SU-DHL-6 (cell line): ENCODE measurements at regions not wholly inside any gene's neighbourhood (a gene's known extent, or its start where the extent isn't known, plus 50 kb on each side); places are given as distances from the start of the nearest gene placed in this dataset.

Experiments
- H2AFZ ChIP-seq: fragments of 200-600 bp; sonication (generic); 2 replicates; pipeline ENCODE4 v1.6.1; 2014; ENCODE audit warnings: low read depth, mild to moderate bottlenecking, moderate library complexity, mixed read lengths, antibody characterized with exemption, low read length; ENCODE audit not compliant: severe bottlenecking
- H3F3A ChIP-seq: fragments of 200-600 bp; shearing (Covaris generic); 2 replicates; pipeline ENCODE4 v1.6.0; 2016; ENCODE audit warnings: antibody characterized with exemption, mild to moderate bottlenecking; ENCODE audit not compliant: insufficient read depth
- H3K27ac ChIP-seq: fragments of 200-600 bp; sonication (generic); 2 replicates; pipeline ENCODE4 v1.5.1; 2016; ENCODE audit warnings: low read depth, mild to moderate bottlenecking, low read length, moderate library complexity, mixed read lengths
- H3K27me3 ChIP-seq: fragments of 200-600 bp; sonication (generic), shearing (Covaris generic); 2 replicates; pipeline ENCODE4 v1.6.0; 2014; ENCODE audit warnings: mild to moderate bottlenecking, low read length
- H3K36me3 ChIP-seq: fragments of 200-600 bp; sonication (generic); 2 replicates; pipeline ENCODE4 v1.6.1; 2014; ENCODE audit warnings: mild to moderate bottlenecking, low read length, mixed read lengths
- H3K4me2 ChIP-seq: fragments of 300-600, 200-600 bp; shearing (Covaris generic), sonication (generic); 2 replicates; pipeline ENCODE4 v1.6.0; 2014; ENCODE audit warnings: low read length, low read depth, mild to moderate bottlenecking; ENCODE audit not compliant: poor library complexity, severe bottlenecking
- H3K4me3 ChIP-seq: fragments of 200-600 bp; sonication (generic); 2 replicates; pipeline ENCODE4 v1.5.1; 2014; ENCODE audit warnings: antibody characterized with exemption, low read length, mild to moderate bottlenecking, mixed read lengths; ENCODE audit not compliant: insufficient read depth, poor library complexity, severe bottlenecking
- H3K79me2 ChIP-seq: fragments of 200-600 bp; sonication (generic); 2 replicates; pipeline ENCODE4 v1.6.1; 2014; ENCODE audit warnings: mild to moderate bottlenecking, low read length, moderate library complexity; ENCODE audit not compliant: insufficient read depth
- H3K9ac ChIP-seq: fragments of 200-600 bp; sonication (generic); 2 replicates; pipeline ENCODE4 v1.7.0; 2014; ENCODE audit warnings: mild to moderate bottlenecking, low read length
- H3K9me2 ChIP-seq: fragments of 200-600 bp; sonication (generic); replicated peaks from 2 replicates; pipeline ENCODE4 v1.6.1; 2014; ENCODE audit warnings: low read length; ENCODE audit not compliant: insufficient read depth
- H3K9me3 ChIP-seq: fragments of 200-600 bp; sonication (generic); 2 replicates; pipeline ENCODE4 v1.6.1; 2014; ENCODE audit warnings: low read length, mixed read lengths; ENCODE audit not compliant: insufficient read depth
- H4K20me1 ChIP-seq: fragments of 200-600 bp; sonication (generic); 2 replicates; pipeline ENCODE4 v1.6.1; 2014; ENCODE audit warnings: low read depth, mild to moderate bottlenecking, antibody characterized with exemption, low read length, moderate library complexity, mixed read lengths
- EZH2phosphoT487 ChIP-seq: fragments of 200-600 bp; sonication (generic), shearing (Covaris generic); conservative IDR thresholded peaks from 2 replicates; pipeline ENCODE4 v1.6.1; 2018; ENCODE audit warnings: mild to moderate bottlenecking, antibody characterized with exemption, low read length, moderate library complexity, mixed read lengths
- TF ChIP-seq, protein P1 (sequence below): fragments of 200-600 bp; sonication (generic); IDR thresholded peaks from one replicate; pipeline ENCODE4 v1.5.1; 2017; ENCODE audit warnings: antibody characterized with exemption, mild to moderate bottlenecking, low read length, moderate library complexity; ENCODE audit not compliant: insufficient read depth, poor library complexity, severe bottlenecking

DNA sequence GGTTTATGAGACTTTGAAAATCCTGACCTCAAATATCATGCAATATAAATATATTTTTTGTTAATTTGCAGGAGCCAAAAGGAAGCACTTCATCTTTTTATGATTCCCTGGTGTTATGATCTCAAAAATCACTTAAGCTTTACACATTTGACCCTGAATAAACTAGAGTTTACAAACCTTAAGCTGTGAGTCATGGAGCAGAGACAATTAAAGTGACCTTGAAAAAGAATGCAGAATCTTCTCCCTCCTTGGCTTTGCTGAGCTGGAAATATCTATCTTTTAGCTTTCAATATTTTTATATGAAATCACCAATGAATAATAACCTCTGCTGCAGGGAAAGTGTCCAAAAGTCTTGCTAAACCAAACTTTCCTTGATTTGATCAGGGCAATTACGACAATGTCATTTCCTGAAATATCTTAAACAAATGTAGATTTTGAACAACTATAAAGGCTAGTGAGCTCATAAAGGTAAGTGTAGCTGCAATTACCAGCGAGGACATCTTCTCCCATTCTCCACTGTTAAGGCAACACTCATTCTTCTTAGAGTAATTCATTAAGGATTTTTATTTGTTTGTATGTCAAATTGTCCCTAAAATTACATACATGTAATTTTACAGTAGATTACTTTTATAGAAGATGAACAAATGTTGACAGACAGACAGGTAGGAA is 747.0 kb upstream of the LUZP2 start:
- Histone ChIP-seq H3K9ac (no peak overlapping the region), H3K27ac (no peak overlapping the region), H3K36me3 (no peaks in the 10 kb centered on the region), H3K79me2 (no peaks in the 10 kb centered on the region), H3K4me3 (no peak overlapping the region), H3K27me3 (no peaks in the 10 kb centered on the region), H4K20me1 (no peaks in the 10 kb centered on the region), H3K9me3 (0 out of 2 replicates have a peak, but pooled peaks cover 3% of the 10 kb centered on the region), H3F3A (no peaks in the 10 kb centered on the region), H2AFZ (no peak overlapping the region), H3K9me2 (no peaks in the 10 kb centered on the region; the same call in 1 of the 2 replicates), H3K4me2 (no peak overlapping the region)
- TF ChIP-seq EZH2phosphoT487 = no peak
- TF ChIP-seq, protein P1, sequence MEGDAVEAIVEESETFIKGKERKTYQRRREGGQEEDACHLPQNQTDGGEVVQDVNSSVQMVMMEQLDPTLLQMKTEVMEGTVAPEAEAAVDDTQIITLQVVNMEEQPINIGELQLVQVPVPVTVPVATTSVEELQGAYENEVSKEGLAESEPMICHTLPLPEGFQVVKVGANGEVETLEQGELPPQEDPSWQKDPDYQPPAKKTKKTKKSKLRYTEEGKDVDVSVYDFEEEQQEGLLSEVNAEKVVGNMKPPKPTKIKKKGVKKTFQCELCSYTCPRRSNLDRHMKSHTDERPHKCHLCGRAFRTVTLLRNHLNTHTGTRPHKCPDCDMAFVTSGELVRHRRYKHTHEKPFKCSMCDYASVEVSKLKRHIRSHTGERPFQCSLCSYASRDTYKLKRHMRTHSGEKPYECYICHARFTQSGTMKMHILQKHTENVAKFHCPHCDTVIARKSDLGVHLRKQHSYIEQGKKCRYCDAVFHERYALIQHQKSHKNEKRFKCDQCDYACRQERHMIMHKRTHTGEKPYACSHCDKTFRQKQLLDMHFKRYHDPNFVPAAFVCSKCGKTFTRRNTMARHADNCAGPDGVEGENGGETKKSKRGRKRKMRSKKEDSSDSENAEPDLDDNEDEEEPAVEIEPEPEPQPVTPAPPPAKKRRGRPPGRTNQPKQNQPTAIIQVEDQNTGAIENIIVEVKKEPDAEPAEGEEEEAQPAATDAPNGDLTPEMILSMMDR = no peak

DNA sequence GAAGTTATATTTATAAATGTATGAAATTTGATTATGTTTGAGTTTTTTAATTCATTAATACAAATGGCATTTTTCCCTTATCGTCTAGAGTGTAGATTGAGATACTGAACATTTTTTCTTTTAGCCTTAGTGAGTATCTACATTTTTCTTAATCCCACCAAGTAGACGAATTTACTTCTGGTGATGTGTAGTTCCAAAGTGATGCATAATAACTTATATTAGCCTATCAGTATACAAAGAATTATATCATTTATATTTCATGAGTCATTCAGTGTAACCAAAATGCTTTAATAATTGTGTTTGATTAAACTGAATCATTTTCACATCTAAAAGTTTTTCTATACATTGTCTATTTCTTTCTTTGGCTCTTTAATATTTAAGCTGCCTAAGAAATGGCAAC is 745.6 kb upstream of the LUZP2 start:
- Histone ChIP-seq H3K4me2 (no peak overlapping the region), H3K79me2 (no peaks in the 10 kb centered on the region), H3K9me3 (no peaks in the 10 kb centered on the region), H3F3A (no peaks in the 10 kb centered on the region), H3K36me3 (no peaks in the 10 kb centered on the region), H3K9me2 (no peaks in the 10 kb centered on the region), H2AFZ (no peak overlapping the region), H3K27me3 (no peaks in the 10 kb centered on the region), H4K20me1 (no peaks in the 10 kb centered on the region), H3K4me3 (no peak overlapping the region), H3K9ac (no peak overlapping the region), H3K27ac (no peak overlapping the region)
- no peak for TF ChIP-seq EZH2phosphoT487
- TF ChIP-seq, protein P1 = no peak

DNA sequence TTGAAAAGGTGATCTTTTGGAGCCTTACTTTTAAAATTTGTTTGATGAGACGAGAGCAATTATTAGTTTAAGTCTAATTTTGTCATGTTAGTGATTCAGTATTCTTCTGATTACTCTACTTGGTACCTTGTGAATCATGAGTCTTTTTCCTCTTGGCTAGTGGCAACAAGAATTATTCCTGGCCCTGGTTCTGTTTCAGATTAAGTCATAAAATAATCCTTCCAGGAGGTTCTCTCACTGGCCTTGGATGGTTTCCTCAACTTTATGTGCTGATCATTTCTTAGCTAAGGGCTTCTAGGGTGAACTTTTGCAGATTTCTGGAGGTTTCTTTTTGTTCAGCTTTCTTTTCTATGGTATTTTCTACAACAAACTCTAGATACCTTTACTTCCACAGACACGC is 741.8 kb upstream of the LUZP2 start:
- Histone ChIP-seq H3F3A (no peaks in the 10 kb centered on the region), H3K9me2 (no peaks in the 10 kb centered on the region), H3K4me2 (no peak overlapping the region), H3K27ac (no peak overlapping the region), H2AFZ (no peak overlapping the region), H3K4me3 (no peak overlapping the region), H3K9ac (no peak overlapping the region), H3K79me2 (no peaks in the 10 kb centered on the region), H4K20me1 (no peaks in the 10 kb centered on the region), H3K9me3 (0 out of 2 replicates have a peak, but pooled peaks cover 3% of the 10 kb centered on the region), H3K36me3 (no peaks in the 10 kb centered on the region), H3K27me3 (no peaks in the 10 kb centered on the region)
- TF ChIP-seq, protein P1 = no peak
- no peak for TF ChIP-seq EZH2phosphoT487
